GM10248 (cell line): ENCODE measurements at regions not wholly inside any gene's neighbourhood (a gene's known extent, or its start where the extent isn't known, plus 50 kb on each side); places are given as distances from the start of the nearest gene placed in this dataset.
"Not testable (repeated sequence)": the region's sequence is repeated elsewhere in the genome, so short reads cannot be mapped to it uniquely, and the experiment has no call there.

Source experiments
- CTCF ChIA-PET: fragments of 300-600 bp; sonication (Branson Sonifier 250); formaldehyde crosslinking; extraction: SDS; loops from one replicate; lab custom pipeline; 2021; ENCODE audit warnings: antibody characterized with exemption; lab: Yijun Ruan, JAX
- POLR2A ChIA-PET: fragments of 350-650 bp; sonication (Branson Sonifier 250); formaldehyde crosslinking; extraction: SDS; loops from one replicate; lab custom pipeline; 2020; ENCODE audit warnings: antibody characterized with exemption; lab: Yijun Ruan, JAX
- DNase-seq: peaks from one replicate; pipeline ENCODE4 v3.0.0; 2012; ENCODE audit errors: extremely low spot score
- TF ChIP-seq, protein P1 (sequence below): IDR thresholded peaks from 2 replicates; pipeline ENCODE4 v1.5.1; 2012; ENCODE audit warnings: mild to moderate bottlenecking, low read depth; ENCODE audit errors: extremely low read depth, missing control alignments, control extremely low read depth

DNA sequence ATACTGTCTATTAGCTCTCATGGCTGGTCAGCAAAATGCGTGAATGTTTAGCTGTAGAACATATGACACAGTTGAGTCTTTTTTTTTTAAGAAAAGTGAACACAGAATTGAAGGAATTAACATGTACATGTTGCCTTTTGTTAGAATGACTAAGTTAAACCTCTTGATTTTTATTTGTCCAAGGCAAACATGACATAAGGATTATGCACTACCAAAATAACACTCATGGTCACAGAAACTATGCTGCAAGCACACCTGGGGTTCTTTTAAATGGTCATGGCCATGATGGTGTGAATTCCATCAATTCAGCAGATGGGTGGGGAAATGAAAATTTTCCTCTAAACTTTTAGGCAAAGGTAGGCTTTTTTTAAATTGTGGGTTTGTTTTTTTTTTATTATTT lies 80.1 kb upstream of the CXCL13 start:
- DNase-seq = no peak
- POLR2A ChIA-PET = no interaction called here
- CTCF ChIA-PET = interaction anchor here (1.3 to 1.6 kb wide), 2 partner anchors 16 to 27 kb away, joined by 3 to 4 read pairs; no protein-coding TSS in a partner anchor
- TF ChIP-seq, protein P1, sequence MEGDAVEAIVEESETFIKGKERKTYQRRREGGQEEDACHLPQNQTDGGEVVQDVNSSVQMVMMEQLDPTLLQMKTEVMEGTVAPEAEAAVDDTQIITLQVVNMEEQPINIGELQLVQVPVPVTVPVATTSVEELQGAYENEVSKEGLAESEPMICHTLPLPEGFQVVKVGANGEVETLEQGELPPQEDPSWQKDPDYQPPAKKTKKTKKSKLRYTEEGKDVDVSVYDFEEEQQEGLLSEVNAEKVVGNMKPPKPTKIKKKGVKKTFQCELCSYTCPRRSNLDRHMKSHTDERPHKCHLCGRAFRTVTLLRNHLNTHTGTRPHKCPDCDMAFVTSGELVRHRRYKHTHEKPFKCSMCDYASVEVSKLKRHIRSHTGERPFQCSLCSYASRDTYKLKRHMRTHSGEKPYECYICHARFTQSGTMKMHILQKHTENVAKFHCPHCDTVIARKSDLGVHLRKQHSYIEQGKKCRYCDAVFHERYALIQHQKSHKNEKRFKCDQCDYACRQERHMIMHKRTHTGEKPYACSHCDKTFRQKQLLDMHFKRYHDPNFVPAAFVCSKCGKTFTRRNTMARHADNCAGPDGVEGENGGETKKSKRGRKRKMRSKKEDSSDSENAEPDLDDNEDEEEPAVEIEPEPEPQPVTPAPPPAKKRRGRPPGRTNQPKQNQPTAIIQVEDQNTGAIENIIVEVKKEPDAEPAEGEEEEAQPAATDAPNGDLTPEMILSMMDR = no peak

DNA sequence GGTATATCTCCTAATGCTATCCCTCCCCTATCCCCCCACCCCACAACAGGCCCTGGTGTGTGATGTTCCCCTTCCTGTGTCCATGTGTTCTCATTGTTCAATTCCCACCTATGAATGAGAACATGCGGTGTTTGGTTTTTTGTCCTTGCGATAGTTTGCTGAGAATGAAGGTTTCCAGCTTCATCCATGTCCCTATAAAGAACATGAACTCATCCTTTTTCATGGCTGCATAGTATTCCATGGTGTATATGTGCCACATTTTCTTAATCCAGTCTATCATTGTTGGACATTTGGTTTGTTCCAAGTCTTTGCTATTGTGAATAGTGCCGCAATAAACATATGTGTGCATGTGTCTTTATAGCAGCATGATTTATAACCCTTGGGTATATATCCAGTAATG lies 77.7 kb upstream of the CXCL13 start:
- POLR2A ChIA-PET, DNase-seq, CTCF ChIA-PET: not testable (repeated sequence)

DNA sequence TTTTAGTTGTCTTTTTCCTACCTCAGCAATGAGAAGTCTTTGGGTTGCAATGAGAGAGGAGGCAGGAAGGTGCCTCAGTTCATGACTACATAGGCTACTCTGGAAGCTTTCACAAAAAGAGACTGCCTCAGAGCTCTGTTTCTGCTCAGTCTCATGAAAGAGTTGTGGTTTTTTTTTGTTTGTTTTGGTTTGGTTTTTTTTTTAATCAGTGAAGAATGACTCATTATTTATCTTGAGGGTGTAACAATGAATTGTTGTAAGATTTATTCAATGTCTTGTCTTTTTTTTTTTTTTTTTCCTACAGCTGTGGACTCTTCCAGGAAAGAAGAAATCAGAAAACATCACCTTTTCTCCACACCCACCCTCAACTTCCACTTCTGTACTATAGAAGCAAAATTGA lies 67.5 kb upstream of the CXCL13 start:
- ChIA-PET POLR2A (interaction anchor here (0.7 kb wide), 1 partner anchor 98 kb away, joined by 8 read pairs; no protein-coding TSS in a partner anchor), CTCF (interaction anchor here (1.0 to 2.0 kb wide), 4 partner anchors 34 to 172 kb away, joined by 3 to 6 read pairs (median 3); no protein-coding TSS in a partner anchor)

DNA sequence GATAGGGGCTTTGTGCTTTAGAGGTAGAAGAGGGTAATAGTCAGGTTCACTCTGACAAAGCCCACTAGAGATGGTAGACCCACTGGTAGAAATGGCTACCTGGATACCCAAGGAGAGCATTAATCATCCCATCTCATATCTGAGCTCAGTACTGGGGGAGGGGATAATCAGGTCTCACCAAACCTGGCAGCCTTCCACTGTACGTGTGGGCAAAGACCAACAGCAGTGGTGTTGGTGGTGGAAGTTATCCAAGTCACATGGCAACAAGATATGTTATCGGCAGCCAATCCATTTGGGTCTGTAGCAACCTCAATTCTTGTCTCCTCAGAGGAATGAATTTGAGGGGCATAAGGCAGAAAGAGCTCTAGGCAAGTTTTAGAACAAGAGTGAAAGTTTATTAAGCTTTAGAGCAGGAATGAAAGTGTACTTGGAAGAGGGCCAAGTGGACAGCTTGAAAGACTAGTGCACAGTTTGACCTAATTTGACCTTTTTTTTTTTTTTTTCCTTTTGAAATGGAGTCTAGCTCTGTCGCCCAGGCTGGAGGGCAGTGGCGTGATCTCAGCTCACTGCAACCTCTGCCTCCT lies 67.0 kb upstream of the CXCL13 start:
- TF ChIP-seq, protein P1 = no peak
- ChIA-PET CTCF (interaction anchor here (1.0 to 1.5 kb wide), 2 partner anchors 34 to 172 kb away, joined by 3 read pairs; no protein-coding TSS in a partner anchor), POLR2A (no interaction called here)
- no peak for DNase-seq

More for the DNA sequence above, 67.5 kb upstream of the CXCL13 start:
- DNase-seq = no peak
- TF ChIP-seq, protein P1 = no peak
